Mononuclear cell (primary cell): ENCODE measurements at regions not wholly inside any gene's neighbourhood (a gene's known extent, or its start where the extent isn't known, plus 50 kb on each side); places are given as distances from the start of the nearest gene placed in this dataset.

Source experiments
- H3K27me3 ChIP-seq: 2 replicates; pipeline ENCODE4 v1.6.0; 2011; ENCODE audit warnings: low read length, control low read depth; ENCODE audit not compliant: insufficient read depth
- H3K4me1 ChIP-seq: 2 replicates; pipeline ENCODE4 v1.5.1; 2011; ENCODE audit warnings: mild to moderate bottlenecking, low read length, control low read depth; ENCODE audit not compliant: insufficient read depth
- H3K4me3 ChIP-seq: 2 replicates; pipeline ENCODE4 v1.5.1; 2011; ENCODE audit warnings: mild to moderate bottlenecking, low read length, moderate library complexity
- H3K9me3 ChIP-seq: 2 replicates; pipeline ENCODE4 v1.5.1; 2011; ENCODE audit warnings: low read depth, mild to moderate bottlenecking, control low read depth, low read length

DNA sequence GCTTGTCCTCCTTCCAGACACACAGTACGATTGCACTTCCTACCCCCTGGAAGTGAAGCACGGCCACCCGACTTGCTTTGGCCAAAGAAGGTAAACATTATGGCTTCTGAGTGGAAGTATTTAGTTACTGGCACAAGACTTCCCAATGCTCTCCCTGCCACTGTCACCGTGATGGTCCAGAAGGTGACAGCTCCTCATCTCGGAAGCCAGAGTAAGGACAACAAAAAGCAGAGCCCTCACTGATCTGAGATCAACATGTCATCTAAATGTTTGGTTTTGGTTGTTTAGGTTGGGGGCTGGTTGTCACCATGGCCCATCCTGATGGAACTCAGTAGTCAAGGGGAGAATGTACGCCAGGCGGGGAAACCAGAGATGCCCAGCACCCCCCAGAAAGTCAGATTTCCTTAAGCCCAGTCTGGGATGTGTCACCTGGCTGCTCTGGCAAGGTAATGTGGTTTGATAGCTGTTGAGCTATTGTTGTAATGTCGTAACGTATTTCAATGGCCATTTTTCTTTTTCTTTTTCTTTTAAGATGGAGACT, 170.1 kb upstream of the ZNF536 start:
- H3K9me3 ChIP-seq, result no peaks in the 10 kb centered on the region
- H3K4me1 ChIP-seq, result no peaks in the 10 kb centered on the region
- H3K4me3 ChIP-seq, result no peak overlapping the region
- no peaks in the 10 kb centered on the region for H3K27me3 ChIP-seq

DNA sequence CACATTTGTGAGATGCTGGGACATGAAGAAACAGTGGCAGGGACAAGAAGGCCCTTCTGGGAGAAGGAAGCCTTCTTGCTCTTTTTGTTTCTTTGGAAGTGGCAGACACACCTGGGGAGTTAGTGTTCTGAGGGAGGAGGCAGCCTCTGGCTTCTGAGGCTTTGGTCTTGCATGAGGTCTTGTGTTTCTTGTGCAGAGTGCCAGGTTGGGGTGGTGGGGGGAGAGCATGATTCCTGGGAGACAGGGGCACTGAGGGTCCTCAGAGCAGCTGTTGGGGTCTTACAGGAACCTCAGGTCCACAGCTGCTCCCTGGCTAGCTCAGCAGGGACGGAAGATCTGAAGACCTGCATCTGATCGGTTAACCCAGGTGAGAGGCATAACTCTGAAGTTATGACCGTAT, 167.5 kb upstream of the ZNF536 start:
- Histone ChIP-seq H3K4me1 (no peaks in the 10 kb centered on the region), H3K9me3 (no peaks in the 10 kb centered on the region), H3K4me3 (no peak overlapping the region), H3K27me3 (no peaks in the 10 kb centered on the region)

DNA sequence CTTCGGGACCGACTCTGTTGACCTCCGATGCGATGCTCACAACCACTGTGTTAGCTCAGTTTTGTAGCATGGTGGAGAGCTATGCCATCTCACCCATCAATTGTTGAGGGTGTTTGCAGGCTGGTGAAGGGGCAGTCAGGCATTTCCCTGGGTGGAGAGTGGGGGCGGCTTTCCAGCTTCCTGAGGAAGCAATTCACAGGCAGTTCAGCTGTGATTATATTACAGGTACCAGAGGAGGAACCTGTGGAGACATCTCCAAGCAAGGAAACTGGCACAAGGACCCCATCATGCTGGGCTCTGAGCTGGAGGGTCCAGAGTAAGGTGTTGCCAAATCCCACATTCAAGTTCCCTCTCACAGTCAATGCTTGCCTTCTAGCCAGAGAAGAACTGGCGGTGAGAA, 166.0 kb upstream of the ZNF536 start:
- no peaks in the 10 kb centered on the region for H3K4me1 ChIP-seq
- no peaks in the 10 kb centered on the region for H3K27me3 ChIP-seq
- no peaks in the 10 kb centered on the region for H3K9me3 ChIP-seq
- no peak overlapping the region for H3K4me3 ChIP-seq

DNA sequence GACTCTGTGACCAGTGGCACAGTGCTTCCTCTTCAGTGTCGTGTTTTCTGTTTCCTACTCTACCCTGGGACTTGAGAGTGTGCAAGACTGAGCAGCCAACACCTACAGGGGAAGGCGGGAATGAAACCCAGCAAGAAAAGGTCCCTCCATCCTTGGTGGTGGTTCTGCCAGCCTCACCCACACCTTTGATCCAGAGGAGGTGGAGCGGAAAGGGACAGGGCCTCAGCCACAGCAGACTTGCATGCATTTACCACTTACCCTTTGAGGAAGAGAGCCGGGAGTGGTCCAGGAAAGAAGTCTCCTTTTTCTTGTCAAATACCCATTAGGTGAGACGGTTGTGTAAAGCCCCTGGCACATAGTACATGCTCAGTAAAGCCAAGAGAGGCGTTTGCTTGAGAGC, 164.8 kb upstream of the ZNF536 start:
- Histone ChIP-seq H3K4me1 (no peaks in the 10 kb centered on the region), H3K4me3 (no peak overlapping the region), H3K27me3 (no peaks in the 10 kb centered on the region), H3K9me3 (no peaks in the 10 kb centered on the region)

DNA sequence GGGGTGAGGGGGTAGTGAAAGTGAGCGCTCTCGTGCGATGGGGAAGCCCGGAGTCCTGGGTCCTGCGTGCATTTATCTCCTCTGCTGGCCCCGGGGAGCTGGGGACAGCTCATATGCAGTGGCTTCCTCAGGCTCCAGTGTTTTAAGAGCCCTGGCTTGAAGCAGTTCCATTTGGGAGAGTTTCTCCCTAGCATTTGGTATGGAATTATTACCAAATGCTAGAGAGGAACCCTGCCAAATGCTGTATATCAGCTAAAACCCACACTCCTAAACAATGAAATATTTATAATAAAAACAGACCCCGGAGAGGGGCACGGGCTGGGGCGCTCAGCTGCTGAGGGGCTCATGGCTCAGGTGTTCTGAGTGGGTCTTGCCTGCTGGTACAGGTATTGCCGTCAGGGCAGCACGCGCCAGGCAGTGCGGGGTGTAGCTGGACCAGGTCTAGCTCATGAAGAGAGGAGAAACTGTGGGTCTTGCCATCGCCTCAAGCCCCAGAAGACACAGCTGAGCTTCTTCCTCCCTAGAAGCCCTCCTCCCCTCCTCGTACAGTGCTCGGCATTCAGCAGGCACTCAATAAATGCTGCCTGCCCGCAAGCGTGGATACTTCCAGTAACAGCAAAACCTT, 163.6 kb upstream of the ZNF536 start:
- Histone ChIP-seq H3K9me3 (no peaks in the 10 kb centered on the region), H3K4me3 (no peak overlapping the region), H3K4me1 (no peaks in the 10 kb centered on the region), H3K27me3 (no peaks in the 10 kb centered on the region)

DNA sequence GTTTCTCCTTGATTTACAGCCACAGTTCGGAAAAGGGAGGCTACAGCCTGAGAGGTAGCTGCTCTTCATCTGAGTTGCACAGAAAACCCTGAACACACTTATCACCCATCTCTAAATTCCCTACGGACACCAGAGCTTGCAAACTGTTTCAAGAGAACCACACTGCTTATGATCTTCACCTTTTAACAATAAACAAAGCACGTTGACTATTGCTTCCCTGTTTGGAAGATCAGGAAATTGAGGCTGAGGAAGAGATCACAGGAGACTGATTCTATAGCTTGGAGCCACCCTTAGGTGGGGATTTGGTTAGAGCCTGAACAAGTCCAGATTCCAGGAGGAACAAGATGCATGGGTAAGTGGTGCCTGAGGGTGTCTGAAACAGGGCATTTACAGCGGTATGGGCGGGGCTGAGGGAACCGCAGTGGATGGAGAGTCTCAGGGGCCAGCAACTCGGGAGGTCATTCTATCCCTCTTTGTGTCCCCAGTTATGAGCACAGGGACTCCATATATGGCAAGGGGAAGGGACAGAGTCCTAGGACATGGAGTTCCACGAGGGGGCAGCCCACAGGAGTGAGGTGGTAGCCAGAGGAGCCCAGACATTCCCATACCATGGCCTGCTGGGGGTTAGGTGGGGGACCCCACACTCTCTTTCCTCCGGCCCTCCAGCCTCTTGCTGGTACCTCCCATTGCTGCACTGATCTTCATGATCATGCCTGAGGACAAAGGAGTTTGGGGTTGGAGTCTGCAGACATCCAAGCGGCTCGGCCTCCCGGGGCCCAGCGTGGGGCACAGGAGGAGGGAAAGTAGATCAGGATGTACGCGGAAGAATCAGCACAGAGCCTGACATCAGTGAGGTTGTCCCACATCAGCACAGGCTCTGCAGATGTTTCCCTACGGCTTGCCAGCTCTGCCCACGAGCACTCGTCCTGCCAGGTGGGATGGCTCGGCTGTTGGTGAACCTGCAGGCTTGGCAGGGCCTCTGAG, 162.3 kb upstream of the ZNF536 start:
- Histone ChIP-seq H3K9me3 (no peaks in the 10 kb centered on the region), H3K4me1 (no peaks in the 10 kb centered on the region), H3K27me3 (no peaks in the 10 kb centered on the region), H3K4me3 (no peak overlapping the region)

DNA sequence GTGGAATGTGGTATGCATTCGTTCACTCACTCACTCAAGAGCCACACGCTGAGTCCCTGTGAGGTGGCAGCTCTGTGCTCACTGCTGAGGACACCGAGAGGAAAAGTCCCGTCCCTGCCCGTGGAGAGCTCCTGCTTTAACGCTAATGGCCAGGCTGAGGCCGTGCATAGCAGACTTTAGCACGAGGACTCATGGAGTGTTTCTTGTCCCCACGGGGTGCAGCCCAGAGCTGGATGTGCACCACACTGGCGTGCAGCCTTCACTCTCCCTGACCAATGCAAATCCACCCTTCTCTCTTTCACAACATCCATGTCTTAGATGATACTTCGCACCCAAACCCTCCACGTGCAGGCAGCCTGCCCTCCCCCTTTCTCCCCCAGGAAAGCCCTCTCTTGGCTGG, 159.6 kb upstream of the ZNF536 start:
- no peak overlapping the region for H3K4me3 ChIP-seq
- H3K4me1 ChIP-seq, result no peaks in the 10 kb centered on the region
- H3K9me3 ChIP-seq, result no peaks in the 10 kb centered on the region
- no peaks in the 10 kb centered on the region for H3K27me3 ChIP-seq

DNA sequence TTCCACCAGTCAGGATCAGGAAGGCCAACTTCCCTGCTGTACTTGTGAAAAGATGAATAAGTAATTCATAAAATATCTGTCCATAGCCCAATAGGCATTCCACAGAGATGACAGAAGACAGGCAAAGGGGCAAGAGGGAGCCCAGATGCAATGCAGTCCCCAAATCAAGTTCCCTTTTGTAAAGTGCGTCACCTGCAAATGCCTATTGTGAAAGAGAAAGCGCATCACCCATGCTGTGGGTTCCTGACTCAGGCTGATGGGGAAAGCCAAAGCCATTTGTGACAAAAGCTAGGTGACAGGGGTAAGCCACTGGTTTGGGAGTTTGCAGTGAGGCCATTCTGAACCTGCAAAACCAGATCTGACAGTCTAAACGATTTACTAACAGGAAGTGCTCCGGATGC, 157.5 kb upstream of the ZNF536 start:
- no peaks in the 10 kb centered on the region for H3K27me3 ChIP-seq
- H3K9me3 ChIP-seq, result no peaks in the 10 kb centered on the region
- no peak overlapping the region for H3K4me3 ChIP-seq
- H3K4me1 ChIP-seq, result no peaks in the 10 kb centered on the region

DNA sequence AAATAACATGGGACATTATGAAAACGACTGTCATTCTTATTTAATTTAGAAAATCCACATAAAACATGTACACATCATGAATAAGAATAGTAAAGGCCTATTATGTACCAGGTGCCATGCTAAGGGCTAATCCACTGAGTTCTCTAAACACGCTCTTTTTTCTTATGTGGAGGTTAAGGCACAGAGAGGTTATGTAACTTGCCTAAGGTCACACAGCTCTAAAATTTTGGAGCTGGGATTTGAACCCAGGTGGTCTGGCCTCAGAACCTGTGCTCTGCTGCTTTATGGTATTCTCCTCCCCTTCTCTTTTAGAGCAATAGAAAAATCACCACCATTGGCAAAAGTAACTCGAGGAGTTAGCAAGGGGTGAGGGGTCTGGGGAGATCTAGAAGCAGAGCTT, 156.9 kb upstream of the ZNF536 start:
- H3K4me1 ChIP-seq, result no peaks in the 10 kb centered on the region
- H3K4me3 ChIP-seq, result no peak overlapping the region
- H3K27me3 ChIP-seq, result peaks cover 3% of the 10 kb centered on the region
- no peaks in the 10 kb centered on the region for H3K9me3 ChIP-seq

DNA sequence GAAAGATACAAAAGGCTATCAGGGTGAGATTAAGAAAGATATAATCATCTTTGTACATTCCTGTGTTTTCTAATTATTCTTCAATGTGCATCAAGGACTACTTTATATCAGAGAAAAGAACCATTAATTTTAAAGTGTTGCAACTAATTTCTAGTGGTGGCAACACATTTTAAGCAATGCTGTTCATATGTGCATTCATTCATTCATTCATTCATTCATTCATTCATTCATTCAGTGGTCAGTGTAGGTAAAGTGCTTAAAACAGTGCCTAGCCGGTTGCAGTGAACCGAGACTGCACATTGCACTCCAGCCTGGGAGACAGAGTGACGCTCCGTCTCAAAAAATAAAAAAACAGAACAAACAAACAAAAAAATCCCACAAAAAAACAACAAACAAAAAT, 155.7 kb upstream of the ZNF536 start:
- H3K9me3 ChIP-seq, result no peaks in the 10 kb centered on the region
- H3K27me3 ChIP-seq, result peaks cover 15% of the 10 kb centered on the region
- no peak overlapping the region for H3K4me3 ChIP-seq
- no peaks in the 10 kb centered on the region for H3K4me1 ChIP-seq

DNA sequence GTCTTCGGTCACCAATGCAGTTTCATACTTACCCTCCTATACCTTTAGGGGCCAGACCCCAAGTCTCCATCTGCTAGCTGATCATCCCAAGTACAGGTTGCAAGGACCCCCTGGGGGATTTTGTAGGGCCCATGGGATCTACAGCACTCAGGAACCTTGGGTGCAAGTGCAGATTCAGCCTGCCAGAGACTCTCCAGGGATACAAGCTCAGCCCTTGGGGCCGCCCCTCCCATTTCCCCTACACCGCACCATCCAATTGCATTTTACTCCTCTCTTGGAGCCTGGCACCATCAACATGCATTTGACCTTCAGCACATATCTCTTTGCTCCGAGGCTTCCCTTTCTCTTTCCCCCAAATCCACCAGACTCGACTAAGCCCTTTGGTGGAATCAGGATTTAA, 154.7 kb upstream of the ZNF536 start:
- Histone ChIP-seq H3K4me1 (no peaks in the 10 kb centered on the region), H3K9me3 (no peaks in the 10 kb centered on the region), H3K4me3 (no peak overlapping the region), H3K27me3 (peaks cover 22% of the 10 kb centered on the region)

DNA sequence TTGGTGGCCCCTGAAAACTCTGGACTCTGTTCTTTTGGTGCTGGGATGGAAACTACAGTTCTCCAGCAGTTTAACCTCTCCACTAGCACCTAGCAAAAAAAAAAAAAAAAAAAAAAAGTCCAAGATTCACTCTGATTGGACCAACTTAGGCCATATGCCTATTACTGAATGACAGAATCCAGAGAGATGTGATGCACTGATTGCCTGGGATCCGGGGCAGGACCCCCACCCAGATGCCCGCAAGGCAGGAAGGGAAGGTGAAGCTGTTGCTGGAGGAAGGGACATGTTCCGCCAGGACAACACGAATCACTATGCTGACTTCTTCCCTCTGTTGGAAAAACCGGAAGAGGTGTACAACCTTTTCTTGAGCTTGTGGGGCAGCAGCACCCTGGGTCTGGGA, 152.5 kb upstream of the ZNF536 start:
- H3K9me3 ChIP-seq, result no peaks in the 10 kb centered on the region
- peaks cover 2% of the 10 kb centered on the region for H3K4me1 ChIP-seq
- H3K27me3 ChIP-seq, result peaks cover 44% of the 10 kb centered on the region
- H3K4me3 ChIP-seq, result no peak overlapping the region

DNA sequence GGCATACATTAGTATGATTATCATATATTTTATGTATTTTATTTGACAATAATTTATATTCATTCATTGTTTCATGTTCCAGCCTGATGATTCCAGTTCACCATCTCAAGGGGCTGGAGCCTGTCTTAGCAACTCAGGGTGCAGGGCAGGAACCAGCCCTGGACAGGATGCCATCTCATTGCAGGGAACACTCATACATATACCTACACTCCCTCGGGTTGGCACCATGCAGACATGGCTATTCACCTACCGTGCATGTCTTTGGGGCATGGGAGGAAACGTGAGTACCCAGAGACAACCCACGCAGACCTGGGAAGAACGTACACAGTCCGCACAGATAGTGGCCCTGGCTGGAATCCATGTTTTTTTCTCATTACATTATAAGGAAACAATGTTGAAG, 151.0 kb upstream of the ZNF536 start:
- peaks cover 5% of the 10 kb centered on the region for H3K4me1 ChIP-seq
- no peak overlapping the region for H3K4me3 ChIP-seq
- H3K27me3 ChIP-seq, result peaks cover 50% of the 10 kb centered on the region

DNA sequence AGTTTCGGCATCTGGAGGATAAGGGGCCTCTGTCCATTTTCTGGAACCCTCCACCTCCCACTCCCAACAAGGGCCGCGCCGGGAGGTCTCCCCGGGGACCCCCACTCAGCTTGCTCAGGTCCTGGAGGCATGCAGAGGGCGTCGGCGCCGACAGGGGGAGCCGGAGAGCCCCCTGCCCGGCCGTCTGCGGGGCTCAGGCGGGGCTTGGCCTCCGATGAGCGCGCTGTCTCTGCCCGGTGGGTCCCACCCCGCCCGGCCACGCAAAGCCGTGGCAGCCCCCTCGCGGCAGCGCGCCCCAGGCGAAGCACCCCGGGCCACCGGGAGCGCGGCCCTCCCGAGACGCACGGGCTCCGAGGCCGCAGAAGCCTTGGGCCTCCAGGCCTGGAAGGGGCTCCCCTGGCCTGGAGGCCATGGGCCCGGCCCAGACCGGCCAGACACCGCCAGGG, 149.7 kb upstream of the ZNF536 start:
- H3K4me1 ChIP-seq, result peaks cover 14% of the 10 kb centered on the region
- H3K4me3 ChIP-seq, result no peak overlapping the region
- no peaks in the 10 kb centered on the region for H3K9me3 ChIP-seq
- H3K27me3 ChIP-seq, result peaks cover 60% of the 10 kb centered on the region

More for the DNA sequence above, 151.0 kb upstream of the ZNF536 start:
- no peaks in the 10 kb centered on the region for H3K9me3 ChIP-seq

DNA sequence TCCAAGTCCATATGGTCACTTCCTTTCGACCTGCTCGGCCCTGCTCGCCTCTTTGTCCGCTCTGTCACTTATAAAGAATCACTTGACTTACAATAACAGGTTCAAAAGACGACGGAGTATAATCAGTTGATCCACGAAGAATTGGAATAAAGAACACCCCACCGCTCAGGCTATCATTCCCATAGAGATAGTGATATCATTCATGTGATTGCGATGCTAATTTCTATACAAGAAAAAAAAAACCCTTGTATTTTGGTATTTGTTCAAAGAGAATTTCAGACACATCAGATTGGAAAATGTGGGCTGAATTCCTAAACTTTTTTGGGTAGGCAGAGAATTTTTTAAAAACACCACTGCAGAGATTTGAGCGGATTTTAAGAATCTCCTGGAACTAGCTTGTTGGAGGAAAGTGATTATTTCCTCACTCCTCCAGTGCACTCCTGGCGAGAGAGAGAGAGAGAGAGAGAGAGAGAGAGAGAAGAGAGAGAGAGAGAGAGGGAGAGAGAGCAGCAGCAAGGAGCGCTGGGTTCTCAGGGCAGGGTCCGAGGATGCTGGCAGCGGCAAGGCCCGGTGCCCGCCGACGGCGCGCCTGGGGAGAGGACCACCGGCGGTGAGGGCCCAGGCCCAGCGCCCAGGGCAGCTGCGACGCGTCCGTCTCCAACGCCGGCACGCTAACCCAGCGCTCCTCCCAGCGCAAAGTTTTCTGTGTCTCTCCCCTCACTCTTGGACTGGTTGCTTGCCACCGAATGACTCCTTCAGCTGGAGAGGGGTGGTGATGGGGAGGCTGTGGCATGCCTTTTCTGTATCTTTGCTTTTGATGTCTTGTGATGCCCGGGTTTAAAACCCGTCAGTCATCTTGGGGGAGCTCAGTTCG, 149.0 kb upstream of the ZNF536 start:
- no peaks in the 10 kb centered on the region for H3K9me3 ChIP-seq
- H3K27me3 ChIP-seq, result peaks cover 65% of the 10 kb centered on the region
- no peak overlapping the region for H3K4me3 ChIP-seq
- H3K4me1 ChIP-seq, result peaks cover 14% of the 10 kb centered on the region
